ENCODE measurements at regions not wholly inside any gene's neighbourhood (a gene's known extent, or its start where the extent isn't known, plus 50 kb on each side); places are given as distances from the start of the nearest gene placed in this dataset.

DNA sequence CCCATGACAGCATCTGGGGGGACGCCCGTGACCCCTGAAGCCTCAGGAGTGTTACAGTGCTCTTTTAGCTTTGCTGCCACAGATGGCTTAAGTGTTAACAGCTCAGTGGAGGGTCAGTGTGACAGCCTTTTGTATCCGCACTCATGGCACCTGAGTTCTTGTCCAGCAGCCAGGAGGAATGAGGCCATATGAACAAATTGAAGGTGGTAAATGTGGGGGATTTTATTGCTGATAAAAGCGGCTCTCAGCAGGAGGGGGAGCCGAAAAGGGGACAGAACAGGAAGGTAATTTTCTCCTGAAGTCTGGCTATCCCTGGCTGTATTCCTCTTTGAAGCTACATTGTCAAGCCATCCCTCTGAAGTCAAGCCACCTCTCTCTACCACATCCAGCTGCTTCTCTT, 441.0 kb downstream of the RAPGEF2 start:
- Histone ChIP-seq H3K36me3 (ENCODE audit: low read depth) (no peaks in the 10 kb centered on the region), H3K4me1 (ENCODE audit: low read depth) (no peaks in the 10 kb centered on the region), H3K4me3 (no peak overlapping the region), H3K9me3 (no peaks in the 10 kb centered on the region)
- intact Hi-C loops (cut with DNase I, micrococcal nuclease), result no loop called here
- no peak for ATAC-seq
- DNase-seq, result no peak
- TF ChIP-seq, protein P1, sequence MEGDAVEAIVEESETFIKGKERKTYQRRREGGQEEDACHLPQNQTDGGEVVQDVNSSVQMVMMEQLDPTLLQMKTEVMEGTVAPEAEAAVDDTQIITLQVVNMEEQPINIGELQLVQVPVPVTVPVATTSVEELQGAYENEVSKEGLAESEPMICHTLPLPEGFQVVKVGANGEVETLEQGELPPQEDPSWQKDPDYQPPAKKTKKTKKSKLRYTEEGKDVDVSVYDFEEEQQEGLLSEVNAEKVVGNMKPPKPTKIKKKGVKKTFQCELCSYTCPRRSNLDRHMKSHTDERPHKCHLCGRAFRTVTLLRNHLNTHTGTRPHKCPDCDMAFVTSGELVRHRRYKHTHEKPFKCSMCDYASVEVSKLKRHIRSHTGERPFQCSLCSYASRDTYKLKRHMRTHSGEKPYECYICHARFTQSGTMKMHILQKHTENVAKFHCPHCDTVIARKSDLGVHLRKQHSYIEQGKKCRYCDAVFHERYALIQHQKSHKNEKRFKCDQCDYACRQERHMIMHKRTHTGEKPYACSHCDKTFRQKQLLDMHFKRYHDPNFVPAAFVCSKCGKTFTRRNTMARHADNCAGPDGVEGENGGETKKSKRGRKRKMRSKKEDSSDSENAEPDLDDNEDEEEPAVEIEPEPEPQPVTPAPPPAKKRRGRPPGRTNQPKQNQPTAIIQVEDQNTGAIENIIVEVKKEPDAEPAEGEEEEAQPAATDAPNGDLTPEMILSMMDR (IDR thresholded peaks at IDR 0.05), result no peak

DNA sequence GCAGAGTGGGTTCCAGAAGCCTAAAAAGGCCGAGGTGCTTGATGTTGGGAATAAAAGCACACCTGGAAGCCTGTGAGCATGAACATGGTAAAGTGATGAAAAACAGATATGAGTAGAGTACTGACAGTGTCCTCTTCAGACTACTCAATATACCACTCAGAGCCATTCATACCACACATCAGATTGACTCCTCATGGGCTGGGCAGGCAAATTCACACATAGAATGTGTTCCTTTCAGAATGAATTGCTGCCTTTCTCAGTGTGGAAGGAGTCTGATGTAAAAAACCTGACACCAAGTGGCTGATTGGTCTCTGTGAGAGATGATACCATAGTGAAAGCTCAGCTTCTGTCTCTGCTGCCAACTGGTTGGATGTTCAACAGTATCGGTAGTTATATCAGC, 442.7 kb downstream of the RAPGEF2 start:
- Histone ChIP-seq H3K9me3 (no peaks in the 10 kb centered on the region), H3K4me1 (ENCODE audit: low read depth) (no peaks in the 10 kb centered on the region), H3K4me3 (no peak overlapping the region), H3K36me3 (ENCODE audit: low read depth) (no peaks in the 10 kb centered on the region)
- no peak for ATAC-seq
- DNase-seq, result no peak
- intact Hi-C loops (cut with DNase I, micrococcal nuclease), result no loop called here
- TF ChIP-seq, protein P1 (IDR thresholded peaks at IDR 0.05), result no peak

DNA sequence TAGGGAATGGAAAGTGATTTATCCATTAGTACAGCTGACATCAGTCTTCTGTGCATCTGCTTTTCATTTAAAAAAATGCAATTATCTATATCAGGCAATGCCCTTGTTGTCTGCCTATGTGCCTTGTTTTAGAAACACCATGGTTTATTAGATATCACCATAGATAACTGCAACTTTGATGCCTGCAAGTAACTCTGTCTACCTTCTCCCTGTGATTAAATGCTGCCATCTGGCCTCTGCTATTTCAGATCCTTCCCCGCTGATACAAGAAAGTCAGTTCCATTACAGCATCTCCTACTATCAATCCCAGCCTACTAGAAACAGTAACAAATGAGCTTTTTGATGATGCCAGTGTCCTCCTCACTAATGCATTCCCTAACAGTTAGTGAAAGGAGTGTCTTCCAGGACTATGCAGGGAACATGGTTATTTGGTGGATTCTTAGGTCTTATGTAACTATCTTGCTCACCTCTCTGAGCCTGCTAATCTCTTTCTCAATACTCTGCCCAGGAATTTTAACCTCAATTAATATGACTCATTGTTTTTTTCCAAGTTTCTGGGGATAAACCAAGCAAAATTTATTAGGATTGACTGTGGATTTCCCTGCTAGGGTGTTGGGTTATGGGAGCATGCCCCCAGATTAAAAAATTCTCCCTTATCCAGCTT, 444.9 kb downstream of the RAPGEF2 start:
- DNase-seq (no peak), ATAC-seq (no peak)
- no peaks in the 10 kb centered on the region for H3K36me3 ChIP-seq (ENCODE audit: low read depth)
- H3K4me1 ChIP-seq (ENCODE audit: low read depth), result no peaks in the 10 kb centered on the region
- H3K4me3 ChIP-seq, result no peak overlapping the region
- TF ChIP-seq, protein P1 (IDR thresholded peaks at IDR 0.05), result no peak
- H3K9me3 ChIP-seq, result no peaks in the 10 kb centered on the region
- intact Hi-C loops (cut with DNase I, micrococcal nuclease), result no loop called here

DNA sequence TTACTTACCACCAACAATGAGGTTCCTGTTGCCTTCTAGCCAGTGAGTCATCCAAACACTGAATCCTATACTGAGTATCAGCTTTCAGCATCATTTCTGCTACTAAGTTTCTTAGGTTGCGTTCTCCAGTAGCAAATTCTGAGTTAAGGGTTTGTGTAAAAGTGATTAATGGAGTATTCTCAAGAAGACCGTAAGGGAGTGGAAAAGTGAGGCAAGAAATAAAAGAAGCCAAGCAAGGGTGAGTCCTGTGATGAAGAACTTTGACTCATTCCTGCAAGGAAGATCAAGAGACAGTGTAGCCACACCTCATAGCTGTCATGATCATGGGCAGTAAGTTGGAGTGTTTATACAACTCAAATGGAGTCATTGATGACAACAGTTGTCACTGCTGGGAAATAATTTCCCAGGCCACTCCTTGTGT, 446.2 kb downstream of the RAPGEF2 start:
- TF ChIP-seq, protein P1 (IDR thresholded peaks at IDR 0.05), result no peak
- no peak overlapping the region for H3K4me3 ChIP-seq
- no peaks in the 10 kb centered on the region for H3K9me3 ChIP-seq
- ATAC-seq, result peak; percentile 84
- DNase-seq, result no peak
- H3K4me1 ChIP-seq (ENCODE audit: low read depth), result no peaks in the 10 kb centered on the region
- H3K36me3 ChIP-seq (ENCODE audit: low read depth), result no peaks in the 10 kb centered on the region
- intact Hi-C loops (cut with DNase I, micrococcal nuclease), result no loop called here

DNA sequence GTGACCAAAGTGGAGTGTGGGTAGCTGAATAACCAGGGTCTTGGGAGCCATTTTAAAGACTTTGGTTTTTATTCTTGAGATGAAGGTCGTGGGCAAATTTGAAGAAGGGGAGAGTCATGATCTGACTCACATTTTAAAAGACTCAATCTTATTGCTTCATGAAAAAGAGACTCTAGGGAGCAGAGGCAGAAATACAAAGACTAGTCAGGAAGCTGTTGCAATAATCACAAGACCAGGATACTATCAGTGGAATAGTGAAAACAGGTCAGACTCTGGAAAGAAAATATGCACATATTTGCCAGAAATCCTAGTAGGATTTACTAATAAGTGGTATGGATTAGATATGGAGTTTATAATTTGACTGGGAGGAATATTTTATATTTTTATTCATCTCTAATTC, 448.4 kb downstream of the RAPGEF2 start:
- no peak for DNase-seq
- intact Hi-C loops (cut with DNase I, micrococcal nuclease), result no loop called here

More for the DNA sequence above, 448.4 kb downstream of the RAPGEF2 start:
- TF ChIP-seq, protein P1 (IDR thresholded peaks at IDR 0.05), result no peak
- Histone ChIP-seq H3K4me1 (ENCODE audit: low read depth) (no peaks in the 10 kb centered on the region), H3K9me3 (no peaks in the 10 kb centered on the region), H3K4me3 (no peak overlapping the region), H3K36me3 (ENCODE audit: low read depth) (no peaks in the 10 kb centered on the region)
- no peak for ATAC-seq

All from mucosa of descending colon (tissue), 3 donors.